ENCODE measurements at regions not wholly inside any gene's neighbourhood (a gene's known extent, or its start where the extent isn't known, plus 50 kb on each side); places are given as distances from the start of the nearest gene placed in this dataset.

- TF ChIP-seq, protein P1, sequence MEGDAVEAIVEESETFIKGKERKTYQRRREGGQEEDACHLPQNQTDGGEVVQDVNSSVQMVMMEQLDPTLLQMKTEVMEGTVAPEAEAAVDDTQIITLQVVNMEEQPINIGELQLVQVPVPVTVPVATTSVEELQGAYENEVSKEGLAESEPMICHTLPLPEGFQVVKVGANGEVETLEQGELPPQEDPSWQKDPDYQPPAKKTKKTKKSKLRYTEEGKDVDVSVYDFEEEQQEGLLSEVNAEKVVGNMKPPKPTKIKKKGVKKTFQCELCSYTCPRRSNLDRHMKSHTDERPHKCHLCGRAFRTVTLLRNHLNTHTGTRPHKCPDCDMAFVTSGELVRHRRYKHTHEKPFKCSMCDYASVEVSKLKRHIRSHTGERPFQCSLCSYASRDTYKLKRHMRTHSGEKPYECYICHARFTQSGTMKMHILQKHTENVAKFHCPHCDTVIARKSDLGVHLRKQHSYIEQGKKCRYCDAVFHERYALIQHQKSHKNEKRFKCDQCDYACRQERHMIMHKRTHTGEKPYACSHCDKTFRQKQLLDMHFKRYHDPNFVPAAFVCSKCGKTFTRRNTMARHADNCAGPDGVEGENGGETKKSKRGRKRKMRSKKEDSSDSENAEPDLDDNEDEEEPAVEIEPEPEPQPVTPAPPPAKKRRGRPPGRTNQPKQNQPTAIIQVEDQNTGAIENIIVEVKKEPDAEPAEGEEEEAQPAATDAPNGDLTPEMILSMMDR (IDR thresholded peaks at IDR 0.05; ENCODE audit: low read depth, low read length, poor library complexity, severe bottlenecking): no peak
- no peak for TF ChIP-seq EZH2phosphoT487 (IDR thresholded peaks at IDR 0.05; ENCODE audit: borderline replicate concordance, low read length)
These were observed 414.2 kb upstream of the C1orf87 start for GRCh38 chr1:60487565-60488345.

Measured in DOHH2 (cell line).